PC-3 (cell line): ENCODE measurements at regions not wholly inside any gene's neighbourhood (a gene's known extent, or its start where the extent isn't known, plus 50 kb on each side); places are given as distances from the start of the nearest gene placed in this dataset.

Experiments used
- EZH2 ChIP-seq: fragments of 300-600 bp; sonication (generic); IDR thresholded peaks from one replicate; pipeline ENCODE4 v1.6.1; 2017; ENCODE audit warnings: antibody characterized with exemption, mild to moderate bottlenecking, low read length; ENCODE audit not compliant: unreplicated experiment
- EZH2phosphoT487 ChIP-seq: fragments of 300-600 bp; sonication (generic); IDR thresholded peaks from 2 replicates; pipeline ENCODE4 v1.6.1; 2018; ENCODE audit warnings: mild to moderate bottlenecking, antibody characterized with exemption, low read length, borderline replicate concordance
- TF ChIP-seq, protein P1 (sequence below): fragments of 300-600 bp; sonication (generic); conservative IDR thresholded peaks from 2 replicates; pipeline ENCODE4 v1.5.1; 2017; ENCODE audit warnings: antibody characterized with exemption, low read depth, mild to moderate bottlenecking, low read length

DNA sequence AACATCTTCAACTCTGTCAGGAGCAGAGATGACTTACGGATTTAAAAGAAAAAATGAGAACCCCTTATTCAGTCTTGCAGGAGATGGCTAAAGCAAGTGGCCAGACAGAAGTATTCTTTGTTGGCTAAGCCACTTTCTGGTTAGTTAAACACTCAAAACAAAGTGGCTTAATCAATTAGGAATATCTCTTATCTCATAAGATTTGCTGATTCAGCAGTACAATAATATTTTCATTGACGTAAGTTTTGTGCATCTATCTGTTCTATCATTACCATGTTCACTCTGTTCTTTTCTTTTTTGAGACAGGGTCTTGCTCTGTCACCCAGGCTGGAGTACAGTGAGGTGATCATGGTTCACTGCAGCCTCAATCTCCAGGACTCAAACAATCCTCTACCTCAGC is 342.0 kb downstream of the EN1 start:
- TF ChIP-seq, protein P1, sequence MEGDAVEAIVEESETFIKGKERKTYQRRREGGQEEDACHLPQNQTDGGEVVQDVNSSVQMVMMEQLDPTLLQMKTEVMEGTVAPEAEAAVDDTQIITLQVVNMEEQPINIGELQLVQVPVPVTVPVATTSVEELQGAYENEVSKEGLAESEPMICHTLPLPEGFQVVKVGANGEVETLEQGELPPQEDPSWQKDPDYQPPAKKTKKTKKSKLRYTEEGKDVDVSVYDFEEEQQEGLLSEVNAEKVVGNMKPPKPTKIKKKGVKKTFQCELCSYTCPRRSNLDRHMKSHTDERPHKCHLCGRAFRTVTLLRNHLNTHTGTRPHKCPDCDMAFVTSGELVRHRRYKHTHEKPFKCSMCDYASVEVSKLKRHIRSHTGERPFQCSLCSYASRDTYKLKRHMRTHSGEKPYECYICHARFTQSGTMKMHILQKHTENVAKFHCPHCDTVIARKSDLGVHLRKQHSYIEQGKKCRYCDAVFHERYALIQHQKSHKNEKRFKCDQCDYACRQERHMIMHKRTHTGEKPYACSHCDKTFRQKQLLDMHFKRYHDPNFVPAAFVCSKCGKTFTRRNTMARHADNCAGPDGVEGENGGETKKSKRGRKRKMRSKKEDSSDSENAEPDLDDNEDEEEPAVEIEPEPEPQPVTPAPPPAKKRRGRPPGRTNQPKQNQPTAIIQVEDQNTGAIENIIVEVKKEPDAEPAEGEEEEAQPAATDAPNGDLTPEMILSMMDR: no peak
- TF ChIP-seq EZH2 (no peak), EZH2phosphoT487 (no peak)
